GM18508 (cell line): ENCODE measurements at regions not wholly inside any gene's neighbourhood (a gene's known extent, or its start where the extent isn't known, plus 50 kb on each side); places are given as distances from the start of the nearest gene placed in this dataset.
A peak's percentile ranks its signal among the peaks of the same experiment; 100 is the strongest.

ENCODE experiments used
- ATAC-seq: cut with Tn5 transposase; IDR thresholded peaks from one replicate; pipeline ENCODE4 v1.9.1; 2021; ENCODE audit warnings: moderate number of reproducible peaks; ENCODE audit not compliant: insufficient read depth, unreplicated experiment

- ATAC-seq: no peak
Measured at GRCh38 chr2:126408671-126409070, 247.3 kb upstream of the GYPC start.

GRCh38 chr2:126409850-126410249 lies 246.1 kb upstream of the GYPC start:
- ATAC-seq: no peak

GRCh38 chr2:126413079-126413478 lies 242.9 kb upstream of the GYPC start:
- peak; percentile 91 for ATAC-seq

GRCh38 chr2:126419403-126419802 lies 236.6 kb upstream of the GYPC start:
- no peak for ATAC-seq

GRCh38 chr2:126425943-126426342 lies 230.0 kb upstream of the GYPC start:
- no peak for ATAC-seq

GRCh38 chr2:126429103-126429502 lies 226.9 kb upstream of the GYPC start:
- ATAC-seq: no peak

GRCh38 chr2:126431136-126431535 lies 224.8 kb upstream of the GYPC start:
- ATAC-seq: no peak

- ATAC-seq: no peak
Measured at GRCh38 chr2:126436411-126436810, 219.5 kb upstream of the GYPC start.

GRCh38 chr2:126437016-126437415 lies 218.9 kb upstream of the GYPC start:
- ATAC-seq: no peak

- ATAC-seq: no peak
Measured at GRCh38 chr2:126444512-126444911, 211.4 kb upstream of the GYPC start.

GRCh38 chr2:126446106-126446695 lies 209.8 kb upstream of the GYPC start:
- ATAC-seq: no peak

GRCh38 chr2:126448611-126449010 lies 207.3 kb upstream of the GYPC start:
- ATAC-seq: no peak

GRCh38 chr2:126449677-126450076 lies 206.3 kb upstream of the GYPC start:
- ATAC-seq: peak; percentile 95

- no peak for ATAC-seq
Measured at GRCh38 chr2:126463892-126464674, 191.9 kb upstream of the GYPC start.

GRCh38 chr2:126467367-126468054 lies 188.4 kb upstream of the GYPC start:
- peak; percentile 97 for ATAC-seq

- ATAC-seq: no peak
Measured at GRCh38 chr2:126475031-126475430, 180.9 kb upstream of the GYPC start.

- no peak for ATAC-seq
Measured at GRCh38 chr2:126476691-126477090, 179.3 kb upstream of the GYPC start.

- ATAC-seq: no peak
Measured at GRCh38 chr2:126480033-126480432, 175.9 kb upstream of the GYPC start.

GRCh38 chr2:126482582-126483464 lies 173.1 kb upstream of the GYPC start:
- ATAC-seq: no peak

GRCh38 chr2:126494593-126494992 lies 161.4 kb upstream of the GYPC start:
- ATAC-seq: peak; percentile 50
